IgD-negative memory B cell (primary cell): ENCODE measurements at regions not wholly inside any gene's neighbourhood (a gene's known extent, or its start where the extent isn't known, plus 50 kb on each side); places are given as distances from the start of the nearest gene placed in this dataset.

Experiments used
- H3K27ac Mint-ChIP-seq, 3 donors: one replicate each; pipeline ENCODE4 v1.8.0; 2020 to 2022; ENCODE audit warnings: mild to moderate bottlenecking in 3 of 3, mixed read lengths in 3 of 3, moderate library complexity in 1 of 3
- H3K27me3 Mint-ChIP-seq: one replicate; pipeline ENCODE4 v1.8.0; 2021; ENCODE audit warnings: mixed read lengths
- H3K36me3 Mint-ChIP-seq: one replicate; pipeline ENCODE4 v1.8.0; 2020; ENCODE audit warnings: mild to moderate bottlenecking, mixed read lengths
- H3K4me1 Mint-ChIP-seq, 3 donors: one replicate each; pipeline ENCODE4 v1.8.0; 2020 to 2022; ENCODE audit warnings: mixed read lengths in 3 of 3, mild to moderate bottlenecking in 1 of 3
- H3K4me3 Mint-ChIP-seq, 4 donors: one replicate each; pipeline ENCODE4 v1.8.0; 2020 to 2022; ENCODE audit warnings: mild to moderate bottlenecking in 4 of 4, mixed read lengths in 4 of 4, moderate library complexity in 3 of 4
- H3K9me3 Mint-ChIP-seq, 3 donors: one replicate each; pipeline ENCODE4 v1.8.0; 2020 to 2021; ENCODE audit warnings: mixed read lengths in 3 of 3, mild to moderate bottlenecking in 1 of 3

GRCh38 chr14:84749191-84749955, 780.6 kb upstream of the FLRT2 start:
- H3K4me3 Mint-ChIP-seq = no peak overlapping the region
- no peaks in the 10 kb centered on the region for H3K4me1 Mint-ChIP-seq
- H3K27ac Mint-ChIP-seq = no peak overlapping the region
- no peaks in the 10 kb centered on the region for H3K36me3 Mint-ChIP-seq
- H3K27me3 Mint-ChIP-seq = no peaks in the 10 kb centered on the region
- H3K9me3 Mint-ChIP-seq = peaks cover 0 to 5% (median 4%) of the 10 kb centered on the region in 3 donors

DNA sequence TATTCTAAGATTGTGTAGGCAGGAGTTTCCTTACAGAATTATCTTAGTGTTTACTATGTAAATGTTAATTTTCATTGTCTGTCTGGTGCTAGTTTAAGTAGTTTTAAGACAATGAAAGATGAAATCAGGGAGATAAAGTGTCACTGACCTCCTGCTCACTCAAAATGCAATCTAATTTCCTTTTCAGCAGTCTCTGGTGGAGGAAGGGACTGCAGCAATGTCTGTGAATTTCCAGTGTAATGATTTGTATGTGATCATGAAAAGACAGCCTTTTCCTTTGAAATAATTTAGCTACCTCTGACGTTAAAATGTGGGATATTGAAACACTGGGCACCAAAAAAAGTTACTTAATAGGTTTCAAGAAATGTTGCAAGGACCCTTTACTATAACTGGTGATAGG, 779.7 kb upstream of the FLRT2 start:
- no peaks in the 10 kb centered on the region for H3K27me3 Mint-ChIP-seq
- H3K36me3 Mint-ChIP-seq = no peaks in the 10 kb centered on the region
- no peaks in the 10 kb centered on the region for H3K4me1 Mint-ChIP-seq
- no peak overlapping the region for H3K4me3 Mint-ChIP-seq
- no peak overlapping the region for H3K27ac Mint-ChIP-seq
- H3K9me3 Mint-ChIP-seq = peaks cover 0 to 8% (median 4%) of the 10 kb centered on the region in 3 donors

DNA sequence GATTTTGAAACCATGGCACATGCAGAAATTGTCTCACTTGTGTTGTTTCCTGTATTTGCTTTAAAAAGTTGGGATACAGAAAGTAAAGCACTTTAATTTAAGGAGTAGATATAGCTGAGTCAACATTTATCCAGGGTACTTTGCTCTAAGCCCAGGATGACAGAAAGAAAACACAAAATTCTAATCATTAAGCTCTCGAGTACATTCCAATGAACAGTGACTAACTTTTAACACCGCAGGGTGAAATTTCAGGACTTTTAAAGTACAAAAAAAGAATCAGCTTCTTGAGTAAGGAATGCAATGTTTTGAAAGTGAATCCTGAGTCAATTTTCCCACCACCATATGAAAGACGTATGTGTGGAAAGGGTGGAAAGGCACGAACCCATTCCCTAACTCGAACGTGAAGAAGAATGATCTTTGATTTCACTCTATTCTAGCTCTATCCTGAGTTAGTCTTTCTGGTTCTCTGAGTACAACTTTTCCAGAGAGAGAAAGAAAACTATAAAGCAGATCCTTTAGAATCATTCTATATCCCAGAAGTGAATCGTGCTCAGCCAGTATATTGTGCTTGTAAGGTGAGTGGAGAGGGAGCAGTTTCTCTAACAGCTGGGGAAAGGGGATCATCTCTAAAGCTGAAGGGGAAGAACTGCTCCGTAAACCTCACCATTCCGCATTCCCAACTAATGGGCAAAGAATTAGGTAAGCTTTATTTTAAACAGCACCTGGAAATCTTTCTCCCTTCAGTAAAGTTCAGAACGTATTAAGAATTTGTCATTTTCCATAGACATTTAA, 779.0 kb upstream of the FLRT2 start:
- Mint-ChIP-seq H3K36me3 (no peaks in the 10 kb centered on the region), H3K27me3 (no peaks in the 10 kb centered on the region), H3K4me1 (no peaks in the 10 kb centered on the region), H3K27ac (no peak overlapping the region), H3K4me3 (no peak overlapping the region), H3K9me3 (peaks cover 0 to 9% (median 4%) of the 10 kb centered on the region in 3 donors)

- H3K9me3 Mint-ChIP-seq = peaks cover 2 to 9% (median 4%) of the 10 kb centered on the region in 3 donors
- H3K27ac Mint-ChIP-seq = no peak overlapping the region
- no peaks in the 10 kb centered on the region for H3K27me3 Mint-ChIP-seq
- no peak overlapping the region for H3K4me3 Mint-ChIP-seq
- H3K36me3 Mint-ChIP-seq = no peaks in the 10 kb centered on the region
- no peaks in the 10 kb centered on the region for H3K4me1 Mint-ChIP-seq
Observed at GRCh38 chr14:84751745-84752144, 778.2 kb upstream of the FLRT2 start.

GRCh38 chr14:84760489-84761126, 769.3 kb upstream of the FLRT2 start:
- Mint-ChIP-seq H3K27ac (no peak overlapping the region), H3K9me3 (peaks cover 4 to 21% (median 5%) of the 10 kb centered on the region in 3 donors), H3K36me3 (no peaks in the 10 kb centered on the region), H3K4me1 (no peaks in the 10 kb centered on the region), H3K27me3 (no peaks in the 10 kb centered on the region), H3K4me3 (no peak overlapping the region)

DNA sequence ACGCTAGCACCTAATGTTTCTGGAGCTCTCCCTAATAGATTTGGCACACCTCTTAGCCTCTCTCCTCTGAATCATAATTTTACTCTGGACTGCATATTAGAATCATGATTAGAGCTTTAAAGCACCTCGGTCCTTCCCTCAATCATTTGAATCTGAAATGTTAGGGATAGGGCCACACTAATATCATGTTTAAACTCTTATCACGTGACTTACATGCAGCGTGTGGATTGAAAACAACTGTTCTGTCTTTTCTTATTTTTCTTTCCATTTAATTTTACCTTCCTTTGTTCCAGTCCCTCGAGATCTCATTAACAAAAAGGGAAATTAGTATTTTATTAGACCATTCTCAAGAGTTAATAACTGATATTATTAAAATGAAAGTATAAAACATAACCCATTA, 762.5 kb upstream of the FLRT2 start:
- H3K36me3 Mint-ChIP-seq = no peaks in the 10 kb centered on the region
- H3K4me1 Mint-ChIP-seq = no peaks in the 10 kb centered on the region
- no peaks in the 10 kb centered on the region for H3K27me3 Mint-ChIP-seq
- H3K4me3 Mint-ChIP-seq = no peak overlapping the region
- H3K27ac Mint-ChIP-seq = no peak overlapping the region
- H3K9me3 Mint-ChIP-seq = peaks cover 2 to 31% (median 5%) of the 10 kb centered on the region in 3 donors

DNA sequence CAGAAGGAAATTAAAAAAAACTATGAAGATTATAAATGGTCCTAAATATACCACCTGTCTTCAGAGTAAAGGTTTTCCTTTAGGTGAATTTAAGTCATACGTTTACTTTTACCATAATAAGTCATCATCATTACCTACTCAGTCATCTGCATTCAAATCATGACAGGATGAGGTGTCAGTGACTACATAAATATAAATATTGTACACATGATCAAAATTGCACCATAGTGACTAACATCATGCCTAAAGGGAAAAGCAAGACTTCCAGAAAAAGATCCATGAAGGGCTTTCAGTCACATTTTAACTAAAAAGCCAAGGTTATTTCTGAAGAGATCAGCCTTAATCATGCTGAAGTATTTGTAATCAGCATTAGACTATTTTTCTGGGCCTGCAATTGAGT, 759.9 kb upstream of the FLRT2 start:
- H3K36me3 Mint-ChIP-seq = peaks cover 3% of the 10 kb centered on the region
- H3K27ac Mint-ChIP-seq = no peak overlapping the region
- no peaks in the 10 kb centered on the region for H3K27me3 Mint-ChIP-seq
- no peaks in the 10 kb centered on the region for H3K4me1 Mint-ChIP-seq
- H3K4me3 Mint-ChIP-seq = no peak overlapping the region
- peaks cover 2 to 20% (median 6%) of the 10 kb centered on the region in 3 donors for H3K9me3 Mint-ChIP-seq

- Mint-ChIP-seq H3K36me3 (peaks cover 3% of the 10 kb centered on the region), H3K27ac (no peak overlapping the region), H3K4me1 (no peaks in the 10 kb centered on the region), H3K27me3 (no peaks in the 10 kb centered on the region), H3K4me3 (no peak overlapping the region), H3K9me3 (peaks cover 0 to 9% (median 2%) of the 10 kb centered on the region in 3 donors)
Observed at GRCh38 chr14:84777356-84777755, 752.6 kb upstream of the FLRT2 start.

GRCh38 chr14:84782902-84783301, 747.0 kb upstream of the FLRT2 start:
- H3K27ac Mint-ChIP-seq = no peak overlapping the region
- peaks cover 3 to 16% (median 3%) of the 10 kb centered on the region in 3 donors for H3K9me3 Mint-ChIP-seq
- no peak overlapping the region for H3K4me3 Mint-ChIP-seq
- H3K27me3 Mint-ChIP-seq = no peaks in the 10 kb centered on the region
- no peaks in the 10 kb centered on the region for H3K36me3 Mint-ChIP-seq
- H3K4me1 Mint-ChIP-seq = no peaks in the 10 kb centered on the region

GRCh38 chr14:84783511-84783910, 746.4 kb upstream of the FLRT2 start:
- H3K9me3 Mint-ChIP-seq = peaks cover 3 to 16% (median 3%) of the 10 kb centered on the region in 3 donors
- H3K36me3 Mint-ChIP-seq = no peaks in the 10 kb centered on the region
- H3K4me1 Mint-ChIP-seq = no peaks in the 10 kb centered on the region
- H3K27me3 Mint-ChIP-seq = no peaks in the 10 kb centered on the region
- no peak overlapping the region for H3K27ac Mint-ChIP-seq
- H3K4me3 Mint-ChIP-seq = no peak overlapping the region

DNA sequence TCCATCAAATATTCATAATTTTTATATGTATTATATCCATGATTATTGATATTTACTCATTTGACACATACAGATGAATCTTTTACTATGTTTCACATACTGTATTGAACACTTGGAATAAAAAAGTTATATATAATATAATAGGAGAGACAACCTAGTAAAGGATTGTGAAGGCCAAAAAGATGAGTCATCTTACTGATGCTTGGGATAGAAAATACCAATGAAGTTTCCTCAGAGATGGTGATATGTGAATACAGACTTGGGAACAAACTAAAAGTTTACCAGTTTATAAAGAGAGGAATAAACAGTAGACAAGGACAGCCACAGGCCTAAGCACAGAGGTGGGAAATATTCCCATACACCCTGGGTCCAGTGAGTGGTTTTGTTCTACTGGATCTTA, 743.9 kb upstream of the FLRT2 start:
- no peaks in the 10 kb centered on the region for H3K27me3 Mint-ChIP-seq
- peak overlapping the region in 1 of 3 donors; percentile 59 for H3K27ac Mint-ChIP-seq
- H3K36me3 Mint-ChIP-seq = no peaks in the 10 kb centered on the region
- H3K9me3 Mint-ChIP-seq = peaks cover 3 to 11% (median 6%) of the 10 kb centered on the region in 3 donors
- no peak overlapping the region for H3K4me3 Mint-ChIP-seq
- no peaks in the 10 kb centered on the region for H3K4me1 Mint-ChIP-seq

DNA sequence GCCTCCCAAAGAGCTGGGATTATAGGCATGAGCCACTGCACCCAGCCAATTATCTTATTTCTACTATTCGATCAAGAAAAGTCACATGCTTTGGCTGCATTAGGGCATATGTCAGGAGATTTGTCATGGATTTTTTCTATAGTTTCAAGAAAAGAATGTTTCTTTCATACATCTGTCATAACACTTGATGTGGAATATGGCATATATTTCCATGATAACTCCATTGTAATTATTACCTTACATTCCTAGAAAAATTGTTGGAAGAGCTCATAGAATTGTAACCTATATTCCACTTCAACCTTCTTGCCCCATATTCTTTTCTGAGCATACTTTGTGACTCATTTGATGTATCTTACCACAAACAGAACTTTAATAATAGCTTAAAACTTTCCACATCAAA, 740.9 kb upstream of the FLRT2 start:
- no peak overlapping the region for H3K4me3 Mint-ChIP-seq
- no peaks in the 10 kb centered on the region for H3K27me3 Mint-ChIP-seq
- H3K27ac Mint-ChIP-seq = no peak overlapping the region
- no peaks in the 10 kb centered on the region for H3K4me1 Mint-ChIP-seq
- peaks cover 2% of the 10 kb centered on the region for H3K36me3 Mint-ChIP-seq
- peaks cover 3 to 19% (median 7%) of the 10 kb centered on the region in 3 donors for H3K9me3 Mint-ChIP-seq

DNA sequence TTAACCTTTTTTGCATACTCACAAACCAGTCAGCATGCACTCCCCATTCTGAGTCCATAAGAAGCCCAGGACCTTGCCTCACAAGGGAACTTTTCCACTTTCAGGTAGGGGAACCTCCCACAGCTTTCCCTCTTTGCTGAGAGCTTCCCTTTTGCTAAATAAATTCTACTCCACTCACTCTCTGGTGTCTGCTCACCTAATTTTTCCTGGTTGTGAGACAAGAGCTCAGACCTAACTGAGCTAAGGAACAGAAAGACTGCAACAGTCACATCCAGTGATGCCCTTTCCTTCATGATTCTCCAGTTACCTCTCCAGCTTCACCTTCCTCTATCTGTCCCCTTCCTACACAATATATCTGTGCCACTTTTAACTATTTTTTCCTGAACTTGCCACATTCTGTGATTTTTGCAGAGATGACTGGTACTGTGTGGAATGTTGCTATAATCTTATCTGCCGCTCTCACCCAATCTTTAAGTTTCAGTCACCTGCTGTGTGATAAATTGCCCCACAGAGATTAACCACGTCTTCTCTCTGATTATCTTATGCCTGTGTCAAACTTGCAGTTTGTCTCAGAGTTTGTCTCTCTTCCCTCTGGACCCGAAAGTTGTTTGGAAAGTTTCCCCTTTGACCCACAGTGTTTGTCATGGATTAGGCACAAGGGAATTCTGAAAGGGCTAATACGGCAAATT, 737.1 kb upstream of the FLRT2 start:
- H3K4me1 Mint-ChIP-seq = no peaks in the 10 kb centered on the region
- H3K9me3 Mint-ChIP-seq = peaks cover 4 to 17% (median 5%) of the 10 kb centered on the region in 3 donors
- peaks cover 2% of the 10 kb centered on the region for H3K36me3 Mint-ChIP-seq
- H3K27me3 Mint-ChIP-seq = no peaks in the 10 kb centered on the region
- H3K4me3 Mint-ChIP-seq = no peak overlapping the region
- no peak overlapping the region for H3K27ac Mint-ChIP-seq

DNA sequence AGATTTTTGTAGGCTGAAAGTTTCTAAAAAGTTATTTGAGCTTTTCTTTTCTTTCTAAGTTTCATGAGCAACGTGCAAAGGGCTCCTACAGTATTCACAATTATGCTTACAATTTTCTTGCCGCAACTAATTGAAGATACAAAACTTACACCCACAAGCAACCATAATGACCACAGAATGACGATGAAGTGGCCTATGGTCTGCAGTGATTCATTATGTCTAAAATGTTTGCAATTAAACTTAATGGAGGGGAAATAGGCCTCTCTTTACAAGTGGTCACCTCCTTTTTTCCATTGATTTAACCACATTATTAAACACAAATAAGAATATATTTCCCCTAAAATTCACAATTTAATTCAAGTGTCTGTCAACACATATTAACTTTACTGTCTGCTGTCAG, 732.6 kb upstream of the FLRT2 start:
- no peak overlapping the region for H3K27ac Mint-ChIP-seq
- H3K4me3 Mint-ChIP-seq = no peak overlapping the region
- H3K27me3 Mint-ChIP-seq = no peaks in the 10 kb centered on the region
- H3K4me1 Mint-ChIP-seq = no peaks in the 10 kb centered on the region
- H3K9me3 Mint-ChIP-seq = peaks cover 2 to 12% (median 4%) of the 10 kb centered on the region in 3 donors
- H3K36me3 Mint-ChIP-seq = no peaks in the 10 kb centered on the region

DNA sequence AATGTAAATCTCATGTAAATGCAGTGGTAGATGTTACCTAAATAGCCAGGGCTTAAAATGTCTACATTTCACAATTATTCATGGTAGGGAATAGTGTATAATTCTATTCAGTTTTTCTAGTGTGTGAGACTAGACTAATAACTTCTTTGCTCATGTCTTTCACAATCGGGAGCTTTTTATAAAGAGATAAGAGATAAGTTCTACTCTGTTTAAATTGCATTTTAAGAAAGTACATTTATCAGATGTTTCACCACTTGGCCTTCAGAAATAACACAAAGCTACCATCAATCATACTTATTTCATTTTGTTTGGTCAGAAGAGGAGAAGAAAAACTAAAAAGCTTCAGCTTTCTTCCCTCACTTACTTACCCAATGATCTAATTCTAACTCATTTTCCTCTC, 725.5 kb upstream of the FLRT2 start:
- Mint-ChIP-seq H3K9me3 (peaks cover 2 to 9% (median 5%) of the 10 kb centered on the region in 3 donors), H3K36me3 (no peaks in the 10 kb centered on the region), H3K4me3 (no peak overlapping the region), H3K4me1 (no peaks in the 10 kb centered on the region), H3K27ac (no peak overlapping the region), H3K27me3 (no peaks in the 10 kb centered on the region)
